GM18858 (cell line): ENCODE measurements at regions not wholly inside any gene's neighbourhood (a gene's known extent, or its start where the extent isn't known, plus 50 kb on each side); places are given as distances from the start of the nearest gene placed in this dataset.
"Not testable (repeated sequence)": the region's sequence is repeated elsewhere in the genome, so short reads cannot be mapped to it uniquely, and the experiment has no call there.

Experiments
- ATAC-seq: cut with Tn5 transposase; IDR thresholded peaks from one replicate; pipeline ENCODE4 v1.9.1; 2021; ENCODE audit not compliant: unreplicated experiment

DNA sequence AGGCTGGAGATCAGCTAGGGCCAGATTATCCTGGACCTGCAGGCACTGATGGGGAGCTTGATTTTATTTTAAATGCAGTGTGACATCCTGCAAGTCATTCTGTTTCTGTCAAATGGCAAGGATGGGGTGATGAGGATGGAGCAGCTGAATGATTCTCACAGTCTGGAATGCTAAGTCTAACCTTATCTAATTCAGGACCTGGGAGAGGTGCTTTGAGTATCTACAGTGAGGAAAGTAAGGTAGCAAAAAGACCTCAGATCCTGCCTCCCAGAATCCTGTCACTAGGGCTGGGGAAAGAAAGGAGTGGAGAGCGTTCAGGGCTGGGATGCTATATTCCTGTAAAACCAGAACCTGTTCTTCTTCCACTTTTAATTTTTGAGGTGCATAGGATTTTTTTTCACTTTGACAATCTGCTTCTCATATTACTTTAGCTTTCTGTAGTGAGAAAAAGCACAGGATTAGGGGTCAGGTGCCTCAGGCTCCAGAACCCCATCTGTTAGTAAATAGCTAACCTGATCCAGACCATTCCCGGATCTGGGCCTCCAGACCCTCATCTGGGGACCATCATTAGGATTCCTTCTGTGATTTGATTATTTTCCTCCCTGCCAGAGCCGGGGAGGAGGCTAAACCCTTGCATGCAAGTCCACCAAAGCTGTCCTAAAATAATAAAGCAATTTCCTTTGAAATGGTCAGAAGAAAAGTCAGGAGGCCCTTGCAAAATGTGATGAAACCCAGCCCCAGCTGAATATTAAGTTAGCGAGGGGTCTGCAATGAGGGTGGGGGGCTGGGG, 54.7 kb downstream of the ASCL1 start:
- no peak for ATAC-seq

DNA sequence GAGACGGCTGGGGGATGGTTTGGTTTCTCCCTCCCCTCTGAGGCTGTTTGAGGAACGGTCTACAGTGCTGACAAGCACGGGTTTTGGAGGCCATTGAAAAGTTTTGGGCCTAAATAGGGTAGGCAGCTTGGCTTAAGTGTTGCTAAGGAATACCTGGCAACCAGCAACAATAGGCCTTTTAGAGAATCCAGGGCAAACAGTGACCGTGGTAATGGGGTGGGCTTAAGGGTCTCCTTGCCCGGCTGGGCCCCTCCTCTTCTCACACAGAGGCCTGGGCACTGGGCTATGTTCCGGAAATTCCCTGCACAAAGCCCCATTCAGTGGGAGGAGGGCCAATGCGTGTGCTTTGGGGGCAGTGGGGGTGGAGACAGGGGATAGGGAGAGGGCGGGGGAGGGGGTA, 55.4 kb downstream of the ASCL1 start:
- no peak for ATAC-seq

DNA sequence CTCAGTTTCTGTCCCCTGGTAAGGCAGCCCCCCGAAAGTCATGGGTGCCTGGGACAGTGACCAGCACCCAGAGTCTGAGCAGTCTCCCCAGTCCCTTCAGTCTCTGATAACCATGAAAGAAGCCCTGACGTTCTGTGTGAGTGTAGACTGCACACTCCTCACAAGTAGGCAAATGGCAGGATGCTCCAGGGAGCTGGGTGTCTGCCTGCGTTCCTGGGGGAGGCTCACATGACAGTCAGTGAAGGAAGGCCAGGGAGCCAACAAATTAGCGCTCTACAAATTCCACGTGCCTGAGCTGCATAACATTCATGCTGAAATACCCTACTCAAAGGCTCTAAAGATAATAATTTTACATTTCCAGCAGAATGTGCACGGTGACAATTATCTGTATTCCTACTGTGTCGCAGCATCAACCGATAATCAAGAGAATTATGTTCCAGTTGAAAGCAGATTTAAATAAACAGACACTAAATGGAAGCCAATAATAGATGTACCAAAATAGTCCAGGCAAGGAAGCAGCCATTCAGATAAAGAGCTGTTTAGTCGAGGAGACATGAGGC, 56.3 kb downstream of the ASCL1 start:
- no peak for ATAC-seq

DNA sequence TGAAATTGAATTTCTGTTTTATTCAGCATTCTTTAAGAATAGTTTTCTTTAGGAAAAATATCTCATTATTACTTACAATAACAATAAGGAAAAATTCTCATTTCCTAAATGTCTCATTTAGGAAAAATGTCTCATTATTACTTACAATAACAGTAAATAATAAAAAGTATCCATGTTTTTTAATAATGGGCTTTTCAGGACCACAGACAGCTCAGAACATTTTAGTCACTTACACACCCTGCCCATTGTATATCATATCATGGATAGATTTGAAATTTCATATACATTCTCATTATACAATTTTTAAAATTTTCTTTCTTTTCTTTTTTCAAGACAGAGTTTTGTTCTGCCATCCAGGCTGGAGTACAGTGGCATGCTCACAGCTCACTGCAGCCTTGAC, 58.9 kb downstream of the ASCL1 start:
- ATAC-seq = no peak

DNA sequence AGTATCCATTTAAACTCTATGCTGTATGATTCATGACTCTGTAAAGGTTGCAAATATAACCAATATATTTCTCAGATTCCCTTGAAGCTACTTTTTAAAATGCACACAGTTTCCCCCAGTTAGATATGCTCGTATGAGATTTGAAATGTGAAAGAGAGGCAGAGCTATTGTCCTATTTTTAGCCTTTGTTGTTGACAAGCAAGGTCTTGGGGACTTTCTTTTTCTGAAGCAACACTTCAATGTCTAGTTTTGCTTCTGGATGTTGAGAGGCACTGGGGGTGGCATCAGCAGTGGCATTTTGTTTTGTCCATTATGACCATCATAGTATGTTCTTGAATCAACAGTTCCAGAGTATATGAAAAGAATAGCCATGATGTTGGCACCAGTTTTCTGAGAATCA, 63.4 kb downstream of the ASCL1 start:
- no peak for ATAC-seq

DNA sequence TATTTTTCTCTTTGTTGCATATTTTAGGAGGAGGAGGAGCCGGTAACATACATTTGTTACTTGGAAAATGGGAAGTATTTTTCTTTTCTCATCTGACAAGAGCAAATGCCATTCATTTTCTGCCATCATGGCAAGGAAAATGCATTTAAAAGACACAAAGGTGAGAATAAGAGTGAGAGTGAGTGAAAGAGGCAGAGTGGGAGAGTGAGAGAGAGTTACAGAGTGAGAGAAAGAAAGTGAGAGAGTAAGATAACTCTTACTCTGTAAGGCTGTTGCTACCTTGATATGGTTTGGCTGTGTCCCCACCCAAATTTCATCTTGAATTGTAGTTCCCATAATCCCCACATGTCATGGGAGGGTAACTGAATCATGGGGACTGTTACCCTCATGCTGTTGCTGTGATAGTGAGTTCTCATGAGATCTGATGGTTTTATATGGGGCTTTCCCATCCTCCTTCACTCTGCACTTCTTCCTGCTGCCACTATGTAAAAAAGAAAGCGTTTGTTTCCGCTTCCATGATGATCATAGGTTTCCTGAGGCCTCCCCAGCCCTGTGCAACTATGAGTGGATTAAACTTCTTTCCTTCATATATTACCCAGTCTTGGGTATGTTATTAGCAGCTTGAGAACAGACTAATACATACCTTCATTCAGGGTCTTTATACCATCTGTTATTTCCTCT, 64.2 kb downstream of the ASCL1 start:
- no peak for ATAC-seq

DNA sequence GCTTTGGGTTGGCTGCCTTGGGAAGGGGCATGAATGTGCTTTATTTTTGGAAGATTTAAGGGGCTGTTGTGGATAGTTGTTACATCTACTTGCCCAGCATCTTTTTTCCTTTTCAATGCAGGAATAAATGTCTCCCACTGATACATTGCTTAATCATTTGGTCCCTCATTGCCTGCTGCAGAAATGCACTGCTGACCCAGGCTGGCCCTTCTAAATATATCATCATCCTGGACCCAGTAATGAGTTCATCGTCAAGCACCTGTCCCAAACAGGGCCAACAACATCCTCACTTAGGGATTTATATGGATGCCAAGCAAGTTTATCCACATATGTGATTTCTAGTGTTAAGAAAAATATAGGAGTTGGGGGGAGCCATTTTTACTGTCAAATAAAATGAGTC, 67.2 kb downstream of the ASCL1 start:
- no peak for ATAC-seq

DNA sequence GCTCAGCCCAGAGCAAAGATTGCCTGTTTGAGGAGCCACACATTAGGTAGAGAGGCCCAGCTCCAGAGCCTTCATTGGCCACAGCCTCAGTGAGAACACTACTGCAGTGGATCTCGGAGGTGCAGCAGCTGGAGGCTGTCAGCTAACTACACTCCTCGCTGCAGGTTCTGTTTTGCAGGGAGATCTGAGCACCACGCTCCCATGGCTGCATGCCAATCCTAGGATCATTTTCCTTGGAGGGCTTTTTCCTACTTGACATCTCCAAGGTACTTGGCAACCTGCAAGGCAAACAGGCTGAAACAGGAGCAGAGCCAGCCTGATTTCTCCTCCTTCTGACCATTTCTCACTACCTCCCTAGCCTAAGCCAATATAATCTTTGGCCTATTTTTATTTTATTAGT, 69.2 kb downstream of the ASCL1 start:
- not testable (repeated sequence) for ATAC-seq

DNA sequence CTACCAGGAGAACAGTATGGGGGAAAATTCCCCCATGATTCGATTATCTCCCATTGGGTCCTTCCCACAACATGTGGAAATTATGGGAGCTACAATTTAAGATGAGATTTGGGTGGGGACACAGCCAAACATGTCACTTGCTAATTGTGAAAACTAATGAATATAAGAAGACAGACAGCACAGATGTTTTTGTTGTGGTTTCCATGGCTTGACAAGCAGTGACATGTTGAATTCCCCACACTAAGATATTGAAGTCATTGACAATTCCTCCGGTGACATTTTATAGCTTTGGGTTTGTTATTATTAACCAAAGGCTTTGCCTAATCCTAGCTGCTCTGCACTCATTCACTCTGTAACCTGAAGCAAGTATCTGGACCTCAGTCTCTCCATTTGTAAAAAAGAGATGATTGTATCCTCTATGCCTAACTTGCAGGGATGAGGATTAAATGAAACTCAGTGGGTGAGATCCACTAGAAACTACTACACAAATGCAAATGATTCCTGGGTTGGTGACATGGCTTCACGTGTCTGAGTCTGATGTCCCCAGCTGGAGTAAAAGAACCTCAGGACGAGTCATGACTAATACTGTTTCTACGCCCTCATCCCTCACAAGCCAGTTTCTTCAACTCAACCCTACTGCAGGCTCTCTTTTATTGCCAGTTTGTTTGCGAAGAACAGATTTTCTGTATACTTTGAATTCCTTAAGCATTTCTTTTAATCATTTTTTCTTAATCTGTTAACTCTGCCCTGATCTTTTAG, 71.6 kb downstream of the ASCL1 start:
- ATAC-seq = no peak

DNA sequence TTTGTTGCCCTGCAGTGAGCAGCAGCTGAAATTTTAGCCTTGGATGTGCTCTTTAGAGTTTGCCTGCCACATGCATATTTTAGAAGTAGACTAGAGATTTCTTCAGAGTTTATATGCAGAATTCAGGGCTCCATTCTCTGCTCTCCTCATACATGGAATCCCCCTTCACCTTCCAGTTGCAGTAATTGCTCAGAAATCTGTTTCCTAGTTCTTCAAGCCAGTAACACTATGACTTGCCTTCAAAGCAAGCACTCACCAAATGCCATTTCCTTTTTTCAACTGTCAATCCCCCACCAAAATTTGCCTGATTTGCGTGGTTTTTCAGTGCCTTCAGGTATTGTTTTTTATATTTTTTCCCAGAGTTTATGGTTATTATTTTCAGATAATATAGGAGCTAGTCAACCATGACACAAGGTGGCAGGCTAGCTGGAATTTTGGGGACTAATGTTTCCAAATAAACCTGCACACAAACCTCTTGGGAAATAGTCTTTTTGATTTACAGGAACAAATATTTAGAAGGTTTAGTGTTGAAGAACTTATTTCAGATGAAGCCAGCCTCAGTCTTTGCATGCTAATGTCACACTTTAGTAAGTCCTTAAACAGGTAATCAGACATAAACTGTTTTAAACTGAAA, 79.2 kb downstream of the ASCL1 start:
- no peak for ATAC-seq

DNA sequence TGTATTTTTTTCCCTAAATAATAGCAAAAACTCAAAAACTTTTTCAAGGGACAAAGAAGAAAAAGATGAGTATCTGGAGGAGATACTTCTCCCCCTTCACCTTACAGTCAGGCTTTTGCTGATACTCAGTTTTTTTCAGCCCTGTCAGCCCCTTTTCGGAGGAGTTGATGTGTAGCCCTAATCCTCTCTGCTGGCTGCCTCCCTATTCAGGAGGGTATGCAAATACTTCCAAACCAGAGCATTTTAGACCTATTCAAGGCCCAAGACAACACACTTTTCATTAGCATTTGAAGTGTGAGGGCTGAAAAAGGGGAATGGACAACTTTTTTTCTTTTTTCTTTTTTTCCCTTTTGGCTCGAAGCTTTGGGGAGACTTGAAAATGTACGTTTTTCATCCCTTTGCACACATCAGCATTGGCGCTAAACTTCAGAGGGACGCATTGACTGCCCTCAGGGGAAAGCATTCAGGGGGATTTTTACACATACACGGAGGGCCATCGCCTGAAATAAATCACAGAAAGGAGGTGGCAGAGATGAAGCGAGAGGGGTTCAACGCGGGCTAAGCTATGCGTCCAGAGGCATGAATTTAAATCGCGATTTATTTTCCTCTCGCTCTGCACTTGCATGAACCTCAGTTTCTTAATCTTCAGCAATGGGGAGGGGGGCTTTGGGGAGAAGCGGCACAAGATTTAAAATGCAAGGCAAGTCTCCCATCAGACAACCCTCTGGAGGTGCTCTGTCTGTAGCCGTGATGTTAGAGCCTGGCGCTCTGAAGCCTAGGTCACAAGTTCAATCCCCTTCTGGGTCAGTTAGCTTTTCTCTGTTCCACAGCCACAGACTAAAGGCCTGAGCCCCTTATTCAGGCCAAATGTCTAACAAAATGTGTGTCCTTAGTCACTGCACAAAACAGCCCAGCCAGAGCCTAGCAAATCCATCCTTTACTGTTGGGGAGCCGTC, 86.3 kb downstream of the ASCL1 start:
- ATAC-seq = no peak

DNA sequence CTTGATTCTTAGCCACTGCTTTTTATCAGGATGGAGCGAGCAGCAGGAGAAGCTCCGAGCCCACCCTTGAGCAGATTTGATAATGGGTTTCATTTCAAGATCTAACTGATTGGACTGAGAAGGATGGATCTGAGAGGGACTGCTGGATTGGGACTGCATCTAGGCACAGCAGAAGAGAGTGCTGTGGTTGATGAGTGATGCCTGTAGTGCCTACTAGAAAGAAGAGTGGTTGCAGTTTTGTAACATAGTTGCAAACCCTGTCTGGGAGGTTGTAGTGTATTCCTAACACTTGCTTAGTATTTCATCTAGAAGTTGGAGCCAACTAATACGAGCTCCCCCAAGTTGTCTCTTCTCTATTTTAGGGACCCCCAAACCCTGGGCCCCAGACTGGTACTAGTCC, 88.7 kb downstream of the ASCL1 start:
- ATAC-seq = no peak

DNA sequence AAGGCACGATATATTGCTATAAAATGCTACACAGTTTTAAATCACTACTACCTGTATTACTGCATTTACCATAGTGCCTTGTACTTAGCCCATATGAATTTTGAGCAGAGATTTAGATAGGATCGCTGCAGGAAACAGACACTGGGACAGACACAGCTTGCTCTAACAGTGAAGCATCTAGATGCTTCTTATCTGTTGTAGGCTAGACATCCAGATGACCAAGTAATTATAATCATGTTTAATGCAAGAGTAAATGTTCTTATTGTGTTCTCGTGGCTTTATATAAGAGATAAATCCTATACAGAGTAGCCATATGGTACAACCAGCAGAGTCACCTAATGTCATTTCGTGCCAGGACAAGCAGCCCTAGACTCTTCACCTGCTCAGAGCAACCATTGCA, 92.8 kb downstream of the ASCL1 start:
- ATAC-seq = no peak

DNA sequence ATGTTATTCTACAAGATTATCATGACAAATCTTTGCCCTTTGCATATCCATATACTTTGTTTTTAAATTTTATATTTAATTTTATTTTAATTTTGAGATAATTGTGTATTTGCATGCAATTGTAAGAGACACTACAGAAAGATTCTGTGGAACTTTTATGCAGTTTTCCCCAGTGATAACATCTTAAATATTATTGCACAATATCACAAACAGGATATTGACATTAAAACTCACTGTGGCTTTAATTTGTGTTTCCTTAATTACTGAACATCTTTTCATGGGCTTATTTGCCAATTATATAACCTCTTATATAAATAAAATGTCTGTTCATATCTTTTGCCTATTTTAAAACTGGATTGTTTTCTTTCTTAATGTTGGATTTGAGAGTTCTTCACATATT, 95.6 kb downstream of the ASCL1 start:
- ATAC-seq = no peak

DNA sequence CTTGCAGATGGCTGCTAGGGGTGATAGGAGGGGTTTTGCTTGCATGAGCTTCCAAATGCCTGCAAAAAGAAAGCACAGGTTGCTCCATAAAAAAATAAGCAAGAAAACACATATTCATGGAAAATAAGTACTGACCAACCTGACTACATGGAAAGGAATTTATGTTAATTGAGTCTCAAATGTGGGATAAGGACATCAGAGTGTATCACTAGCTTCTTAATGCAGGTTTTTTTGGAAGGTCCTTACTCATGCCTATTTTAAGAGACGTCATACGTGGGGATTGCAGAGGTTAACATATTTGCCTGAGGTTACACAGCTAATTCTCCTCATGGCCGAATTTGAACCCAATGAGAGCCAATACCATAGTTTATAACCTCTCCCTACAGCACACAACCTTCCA, 116.2 kb downstream of the ASCL1 start:
- no peak for ATAC-seq

DNA sequence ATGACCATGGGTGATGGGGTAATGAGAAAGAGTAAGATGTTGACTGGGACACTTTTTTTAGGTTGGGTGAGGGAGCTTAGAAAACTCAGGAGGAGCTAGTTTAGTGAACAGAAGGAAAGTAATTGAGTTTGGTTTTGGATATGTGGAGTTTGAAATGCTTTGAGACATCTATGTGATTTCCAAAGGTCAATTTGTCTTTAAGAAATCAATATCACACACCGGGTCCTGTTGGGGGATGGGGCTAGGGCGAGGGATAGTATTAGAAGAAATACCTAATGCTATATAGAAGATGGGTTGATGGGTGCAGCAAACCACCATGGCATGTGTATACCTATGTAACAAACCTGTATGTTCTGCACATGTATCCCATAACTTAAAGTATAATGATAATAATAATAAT, 118.4 kb downstream of the ASCL1 start:
- no peak for ATAC-seq

DNA sequence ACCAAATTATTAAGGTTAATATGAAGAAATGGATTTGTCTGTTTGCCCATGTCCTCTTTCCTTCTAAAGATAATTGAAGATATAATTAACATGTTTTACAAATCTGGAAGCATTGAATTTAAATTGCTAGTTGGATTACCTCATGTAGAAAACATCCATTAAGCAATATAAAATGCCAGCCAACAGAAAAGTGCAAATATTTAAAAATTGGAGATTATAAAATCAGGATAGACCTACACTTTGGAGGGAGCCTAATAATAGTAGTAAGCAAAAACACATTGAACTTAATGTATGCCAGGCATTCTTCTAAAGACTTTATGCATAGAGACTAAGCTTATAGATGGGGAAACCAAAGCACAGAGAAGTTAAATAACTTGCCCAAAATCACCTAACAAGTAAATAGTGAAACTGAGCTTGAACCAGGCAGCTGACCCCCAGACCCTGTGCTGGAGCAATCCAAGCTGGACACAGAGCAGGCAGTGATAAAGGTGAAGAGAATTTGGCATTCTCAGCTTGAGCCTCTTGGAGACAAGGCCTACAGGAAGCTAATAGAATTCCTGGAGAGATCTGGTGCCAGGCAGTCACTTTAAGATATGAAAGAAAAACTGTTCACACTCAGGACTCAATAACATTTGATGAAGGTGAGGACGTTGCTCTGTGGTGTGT, 119.8 kb downstream of the ASCL1 start:
- no peak for ATAC-seq

DNA sequence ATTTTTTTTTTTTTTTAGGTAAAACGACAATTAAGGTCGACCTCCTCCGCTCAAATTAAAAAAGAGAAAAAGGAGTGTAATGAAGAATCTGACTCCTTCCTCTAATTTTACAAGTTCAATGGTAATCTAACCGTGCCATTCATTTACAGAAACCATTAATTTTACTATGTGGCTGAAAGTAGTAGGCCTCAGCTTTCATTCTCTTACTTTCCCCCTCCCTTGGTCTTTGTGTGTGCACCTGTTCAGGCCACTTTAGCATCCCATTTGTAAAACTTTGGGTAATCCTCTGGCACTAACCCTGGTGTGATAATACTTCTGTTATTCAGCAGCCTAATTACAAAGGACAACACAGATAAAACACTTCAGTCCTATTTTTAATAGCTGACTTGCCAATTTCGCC, 128.1 kb downstream of the ASCL1 start:
- peak; percentile 71 for ATAC-seq

DNA sequence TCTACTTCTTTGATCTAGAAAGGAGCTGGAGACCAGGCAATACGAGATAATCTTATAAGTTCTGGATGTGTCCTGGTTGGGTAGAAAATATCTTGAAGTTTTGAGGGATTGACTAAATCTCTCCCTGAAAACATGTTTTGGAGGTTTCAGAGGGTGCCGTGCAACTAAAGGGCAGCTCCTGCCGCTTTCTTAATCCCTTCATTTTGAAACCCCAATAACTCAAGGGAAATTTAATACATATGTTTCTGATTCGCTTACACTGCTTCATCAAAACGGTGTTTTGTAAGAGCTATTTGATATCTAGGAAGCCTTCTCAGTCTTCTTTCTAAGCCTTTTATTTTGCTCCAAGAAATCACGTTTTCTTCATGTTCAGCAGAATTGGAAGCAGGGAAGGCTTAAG, 129.0 kb downstream of the ASCL1 start:
- ATAC-seq = no peak
